ENCODE measurements at regions not wholly inside any gene's neighbourhood (a gene's known extent, or its start where the extent isn't known, plus 50 kb on each side); places are given as distances from the start of the nearest gene placed in this dataset.

Small RNA genes in the stretch of these regions (microRNA-seq; reads per million reads assigned to microRNA genes)
- gene MIR4533 (ENCODE audit: insufficient read depth in 1 of 2, insufficient read length in 1 of 2, unreplicated experiment in 1 of 2) (0 reads per million in 2 experiments), gene MIR548AG2 (ENCODE audit: insufficient read depth in 1 of 2, insufficient read length in 1 of 2, unreplicated experiment in 1 of 2) (0 reads per million in 2 experiments), gene MIR646 (ENCODE audit: insufficient read depth in 1 of 2, insufficient read length in 1 of 2, unreplicated experiment in 1 of 2) (0 reads per million in 2 experiments)

Small RNA genes in the stretch of these regions (small RNA-seq; reads per million reads assigned to genes)
- gene MIR4533 = 0 reads per million in 5 experiments
- 0 reads per million in 5 experiments for gene MIR548AG2
- 0 reads per million in 5 experiments for gene MIR646
